ENCODE measurements at regions not wholly inside any gene's neighbourhood (a gene's known extent, or its start where the extent isn't known, plus 50 kb on each side); places are given as distances from the start of the nearest gene placed in this dataset.

DNA sequence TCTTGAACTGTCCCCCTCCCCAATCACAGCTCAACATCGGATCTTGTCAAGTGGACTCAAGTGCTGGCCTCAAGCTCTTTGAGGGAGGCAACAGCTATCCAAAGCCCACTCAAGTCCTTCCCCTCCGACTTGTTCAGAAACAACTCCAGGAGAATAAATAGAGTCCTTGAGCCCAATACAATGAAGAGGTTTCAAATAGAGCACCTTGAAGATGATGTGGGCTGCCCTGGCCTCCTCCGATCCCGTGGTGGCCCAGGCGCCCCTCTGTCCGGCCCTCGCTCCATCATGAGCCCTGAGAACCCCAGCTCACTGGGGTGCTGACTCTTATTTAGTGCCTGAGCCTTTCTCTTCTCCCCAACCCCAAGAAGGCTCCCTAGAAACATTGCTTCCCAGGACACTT is 164.3 kb upstream of the PMEPA1 start:
- Histone ChIP-seq H3K4me2 (ENCODE audit: low read length, poor library complexity, severe bottlenecking) (no peak overlapping the region), H3K9ac (ENCODE audit: low read length) (no peak overlapping the region), H2BK120ac (ENCODE audit: low read depth, low read length) (no peak overlapping the region), H3K27me3 (ENCODE audit: control insufficient read depth in 1 of 2, insufficient read depth in 1 of 2, low read length in 2 of 2) (peaks cover 6 to 74% of the 10 kb centered on the region in 2 experiments), H3K23ac (ENCODE audit: low read length in 2 of 2) (no peak overlapping the region), H3K4me3 (ENCODE audit: insufficient read depth in 1 of 2, low read depth in 1 of 2, low read length in 2 of 2) (no peak overlapping the region), H2BK15ac (ENCODE audit: low read depth, poor library complexity, severe bottlenecking) (no peak overlapping the region), H3K18ac (ENCODE audit: low read depth in 1 of 2, low read length in 2 of 2) (no peak overlapping the region), H2AFZ (ENCODE audit: low read depth, low read length) (no peak overlapping the region), H3K14ac (ENCODE audit: low read length in 2 of 2) (no peak overlapping the region), H3K4me1 (ENCODE audit: control insufficient read depth, insufficient read depth, low read depth, low read length) (no peaks in the 10 kb centered on the region), H3K79me1 (replicated peaks; ENCODE audit: low read length, poor library complexity, severe bottlenecking) (no peaks in the 10 kb centered on the region), H2BK12ac (ENCODE audit: low read length in 2 of 2) (no peak overlapping the region), H2AK5ac (ENCODE audit: low read length, severe bottlenecking) (no peak overlapping the region), H3K4ac (ENCODE audit: low read depth in 1 of 2, low read length in 2 of 2) (no peak overlapping the region), H2BK5ac (ENCODE audit: low read depth, low read length, poor library complexity, severe bottlenecking) (no peak overlapping the region), H3K36me3 (ENCODE audit: control insufficient read depth in 1 of 2, insufficient read depth in 2 of 2, low read depth in 1 of 2, low read length in 2 of 2) (no peaks in the 10 kb centered on the region), H4K91ac (ENCODE audit: low read length) (no peak overlapping the region), H3K9me3 (ENCODE audit: control insufficient read depth, low read length) (no peaks in the 10 kb centered on the region), H3K27ac (ENCODE audit: low read length, poor library complexity, severe bottlenecking) (no peak overlapping the region), H4K8ac (ENCODE audit: low read length) (no peak overlapping the region)
- WGBS: 91% methylated on average over 7 of the region's 7 CpGs
- DNase-seq: no peak

DNA sequence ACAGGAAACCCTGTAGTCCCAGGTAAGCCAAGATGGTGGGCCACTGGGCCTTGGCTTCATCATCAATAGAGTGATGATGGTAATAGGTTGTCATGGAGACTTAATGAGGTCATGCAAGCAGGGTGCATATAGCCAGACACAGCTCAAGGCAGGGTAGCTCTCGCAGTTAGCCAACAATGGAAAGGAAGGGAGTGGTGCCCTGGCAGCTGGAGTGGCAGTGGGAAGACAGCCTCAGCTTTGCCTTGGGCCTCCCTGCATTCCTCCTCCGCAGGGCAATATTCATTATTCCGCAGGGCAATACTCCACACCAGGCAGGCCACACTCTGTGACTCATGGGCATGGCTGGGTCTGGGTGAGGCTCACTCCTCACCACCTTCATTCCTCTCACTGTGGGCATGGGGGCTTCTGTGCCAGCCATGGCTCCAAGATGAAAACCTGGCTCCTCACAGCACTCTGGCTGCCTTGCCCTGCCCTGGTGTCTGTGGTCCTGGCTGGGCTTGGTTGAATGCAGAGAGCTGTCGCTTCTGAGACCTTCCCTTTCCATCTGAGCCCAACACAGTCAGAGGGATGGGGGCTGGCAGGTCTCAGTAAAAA is 163.1 kb upstream of the PMEPA1 start:
- WGBS: 85% methylated on average over 4 of the region's 4 CpGs
- no peaks in the 10 kb centered on the region for H3K36me3 ChIP-seq (ENCODE audit: control insufficient read depth in 1 of 2, insufficient read depth in 2 of 2, low read depth in 1 of 2, low read length in 2 of 2)
- H3K4ac ChIP-seq (ENCODE audit: low read depth in 1 of 2, low read length in 2 of 2): no peak overlapping the region
- H3K27me3 ChIP-seq (ENCODE audit: control insufficient read depth in 1 of 2, insufficient read depth in 1 of 2, low read length in 2 of 2): peaks cover 6 to 73% of the 10 kb centered on the region in 2 experiments
- H2AFZ ChIP-seq (ENCODE audit: low read depth, low read length): no peak overlapping the region
- H3K23ac ChIP-seq (ENCODE audit: low read length in 2 of 2): no peak overlapping the region
- H3K4me3 ChIP-seq (ENCODE audit: insufficient read depth in 1 of 2, low read depth in 1 of 2, low read length in 2 of 2): no peak overlapping the region
- DNase-seq: no peak
- H3K14ac ChIP-seq (ENCODE audit: low read length in 2 of 2): no peak overlapping the region
- H2BK120ac ChIP-seq (ENCODE audit: low read depth, low read length): no peak overlapping the region
- no peak overlapping the region for H3K18ac ChIP-seq (ENCODE audit: low read depth in 1 of 2, low read length in 2 of 2)
- no peak overlapping the region for H4K91ac ChIP-seq (ENCODE audit: low read length)
- H3K4me1 ChIP-seq (ENCODE audit: control insufficient read depth, insufficient read depth, low read depth, low read length): no peaks in the 10 kb centered on the region
- no peaks in the 10 kb centered on the region for H3K9me3 ChIP-seq (ENCODE audit: control insufficient read depth, low read length)
- no peaks in the 10 kb centered on the region for H3K79me1 ChIP-seq (replicated peaks; ENCODE audit: low read length, poor library complexity, severe bottlenecking)
- no peak overlapping the region for H2AK5ac ChIP-seq (ENCODE audit: low read length, severe bottlenecking)
- H2BK15ac ChIP-seq (ENCODE audit: low read depth, poor library complexity, severe bottlenecking): no peak overlapping the region
- no peak overlapping the region for H3K9ac ChIP-seq (ENCODE audit: low read length)
- no peak overlapping the region for H4K8ac ChIP-seq (ENCODE audit: low read length)
- H2BK12ac ChIP-seq (ENCODE audit: low read length in 2 of 2): no peak overlapping the region
- H3K4me2 ChIP-seq (ENCODE audit: low read length, poor library complexity, severe bottlenecking): no peak overlapping the region
- H3K27ac ChIP-seq (ENCODE audit: low read length, poor library complexity, severe bottlenecking): no peak overlapping the region
- no peak overlapping the region for H2BK5ac ChIP-seq (ENCODE audit: low read depth, low read length, poor library complexity, severe bottlenecking)

DNA sequence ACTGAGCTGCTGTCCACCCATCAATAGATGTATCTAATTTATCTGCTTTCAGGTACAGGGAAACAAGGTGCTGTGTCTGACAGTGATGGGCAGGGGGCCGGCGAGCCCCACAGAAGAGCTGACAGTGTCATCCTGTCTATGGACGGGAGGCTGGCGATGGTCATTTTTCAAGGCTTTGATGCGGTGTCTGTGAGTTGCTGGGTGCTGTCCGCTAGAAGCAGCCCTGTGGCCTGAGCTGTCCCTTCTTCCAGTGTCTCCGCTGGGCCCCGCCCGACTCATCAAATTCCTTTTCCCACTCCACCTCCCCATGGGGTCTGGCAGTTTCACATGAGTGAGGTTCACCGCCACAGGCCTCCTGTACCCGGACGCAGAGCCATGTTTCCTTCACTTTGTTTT is 161.4 kb upstream of the PMEPA1 start:
- no peak overlapping the region for H2BK15ac ChIP-seq (ENCODE audit: low read depth, poor library complexity, severe bottlenecking)
- no peak overlapping the region for H3K4ac ChIP-seq (ENCODE audit: low read depth in 1 of 2, low read length in 2 of 2)
- no peak overlapping the region for H4K8ac ChIP-seq (ENCODE audit: low read length)
- H2BK12ac ChIP-seq (ENCODE audit: low read length in 2 of 2): no peak overlapping the region
- H3K4me2 ChIP-seq (ENCODE audit: low read length, poor library complexity, severe bottlenecking): no peak overlapping the region
- WGBS: 83% methylated on average over 12 of the region's 12 CpGs
- H3K4me3 ChIP-seq (ENCODE audit: insufficient read depth in 1 of 2, low read depth in 1 of 2, low read length in 2 of 2): no peak overlapping the region
- H3K23ac ChIP-seq (ENCODE audit: low read length in 2 of 2): no peak overlapping the region
- H3K9ac ChIP-seq (ENCODE audit: low read length): no peak overlapping the region
- no peaks in the 10 kb centered on the region for H3K4me1 ChIP-seq (ENCODE audit: control insufficient read depth, insufficient read depth, low read depth, low read length)
- DNase-seq: no peak
- H3K79me1 ChIP-seq (replicated peaks; ENCODE audit: low read length, poor library complexity, severe bottlenecking): no peaks in the 10 kb centered on the region
- no peak overlapping the region for H4K91ac ChIP-seq (ENCODE audit: low read length)
- H2AFZ ChIP-seq (ENCODE audit: low read depth, low read length): no peak overlapping the region
- no peak overlapping the region for H3K14ac ChIP-seq (ENCODE audit: low read length in 2 of 2)
- H3K27me3 ChIP-seq (ENCODE audit: control insufficient read depth in 1 of 2, insufficient read depth in 1 of 2, low read length in 2 of 2): peaks cover 8 to 73% of the 10 kb centered on the region in 2 experiments
- H2BK5ac ChIP-seq (ENCODE audit: low read depth, low read length, poor library complexity, severe bottlenecking): no peak overlapping the region
- no peak overlapping the region for H2AK5ac ChIP-seq (ENCODE audit: low read length, severe bottlenecking)
- H3K9me3 ChIP-seq (ENCODE audit: control insufficient read depth, low read length): no peaks in the 10 kb centered on the region
- H3K36me3 ChIP-seq (ENCODE audit: control insufficient read depth in 1 of 2, insufficient read depth in 2 of 2, low read depth in 1 of 2, low read length in 2 of 2): no peaks in the 10 kb centered on the region
- no peak overlapping the region for H3K27ac ChIP-seq (ENCODE audit: low read length, poor library complexity, severe bottlenecking)
- H3K18ac ChIP-seq (ENCODE audit: low read depth in 1 of 2, low read length in 2 of 2): no peak overlapping the region
- no peak overlapping the region for H2BK120ac ChIP-seq (ENCODE audit: low read depth, low read length)

DNA sequence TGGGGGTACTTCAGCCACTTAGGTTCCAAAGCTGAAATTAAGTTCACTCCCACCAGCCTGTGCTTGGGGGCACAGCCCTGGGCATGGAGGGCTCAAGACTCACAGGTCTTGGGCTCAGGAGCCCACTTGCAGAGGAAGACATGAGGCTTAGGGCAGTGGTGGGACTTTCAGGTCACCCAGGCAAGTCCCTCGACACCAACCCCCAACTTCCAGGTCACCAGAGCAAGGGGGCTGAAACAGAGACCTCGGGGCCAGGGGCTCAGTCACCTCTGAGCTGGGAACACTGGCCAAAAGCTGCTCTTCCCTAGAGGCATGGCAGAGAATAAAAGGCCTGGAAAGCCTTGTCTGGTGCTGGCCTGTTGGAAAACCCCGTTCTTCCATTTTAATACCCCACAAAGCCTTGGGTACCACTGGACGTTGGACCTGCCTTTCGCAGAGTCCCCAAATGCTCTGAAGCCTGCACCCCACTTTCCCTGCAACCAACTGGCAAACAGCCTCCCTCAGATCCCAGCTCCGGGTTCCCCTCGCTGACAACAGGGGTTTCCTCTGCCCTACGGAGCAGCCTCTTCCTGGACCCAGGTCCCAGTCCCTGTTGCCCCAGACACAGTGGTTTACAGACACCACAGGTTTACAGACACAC is 160.9 kb upstream of the PMEPA1 start:
- Histone ChIP-seq H3K4me2 (ENCODE audit: low read length, poor library complexity, severe bottlenecking) (no peak overlapping the region), H3K4me1 (ENCODE audit: control insufficient read depth, insufficient read depth, low read depth, low read length) (no peaks in the 10 kb centered on the region), H2BK120ac (ENCODE audit: low read depth, low read length) (no peak overlapping the region), H2BK12ac (ENCODE audit: low read length in 2 of 2) (no peak overlapping the region), H3K4me3 (ENCODE audit: insufficient read depth in 1 of 2, low read depth in 1 of 2, low read length in 2 of 2) (no peak overlapping the region), H3K4ac (ENCODE audit: low read depth in 1 of 2, low read length in 2 of 2) (no peak overlapping the region), H2BK15ac (ENCODE audit: low read depth, poor library complexity, severe bottlenecking) (no peak overlapping the region), H2AFZ (ENCODE audit: low read depth, low read length) (no peak overlapping the region), H4K8ac (ENCODE audit: low read length) (no peak overlapping the region), H3K23ac (ENCODE audit: low read length in 2 of 2) (no peak overlapping the region), H3K79me1 (replicated peaks; ENCODE audit: low read length, poor library complexity, severe bottlenecking) (no peaks in the 10 kb centered on the region), H3K14ac (ENCODE audit: low read length in 2 of 2) (no peak overlapping the region), H2AK5ac (ENCODE audit: low read length, severe bottlenecking) (no peak overlapping the region), H3K36me3 (ENCODE audit: control insufficient read depth in 1 of 2, insufficient read depth in 2 of 2, low read depth in 1 of 2, low read length in 2 of 2) (no peaks in the 10 kb centered on the region), H2BK5ac (ENCODE audit: low read depth, low read length, poor library complexity, severe bottlenecking) (no peak overlapping the region), H3K9me3 (ENCODE audit: control insufficient read depth, low read length) (no peaks in the 10 kb centered on the region), H3K27me3 (ENCODE audit: control insufficient read depth in 1 of 2, insufficient read depth in 1 of 2, low read length in 2 of 2) (peaks cover 7 to 73% of the 10 kb centered on the region in 2 experiments), H3K27ac (ENCODE audit: low read length, poor library complexity, severe bottlenecking) (no peak overlapping the region), H3K9ac (ENCODE audit: low read length) (no peak overlapping the region), H4K91ac (ENCODE audit: low read length) (no peak overlapping the region), H3K18ac (ENCODE audit: low read depth in 1 of 2, low read length in 2 of 2) (no peak overlapping the region)
- WGBS: 76% methylated on average over 8 of the region's 8 CpGs
- DNase-seq: no peak
